ENCODE measurements at regions not wholly inside any gene's neighbourhood (a gene's known extent, or its start where the extent isn't known, plus 50 kb on each side); places are given as distances from the start of the nearest gene placed in this dataset.

- TF ChIP-seq CTCF (IDR thresholded peaks at IDR 0.05; ENCODE audit: low read depth, low read length, poor library complexity, severe bottlenecking) (no peak), EZH2phosphoT487 (IDR thresholded peaks at IDR 0.05; ENCODE audit: borderline replicate concordance, low read length) (no peak)
Measured at GRCh38 chr16:59030923-59031485, 296.9 kb upstream of the GOT2 start.

All from DOHH2 (cell line).